H1 (cell line): ENCODE measurements at regions not wholly inside any gene's neighbourhood (a gene's known extent, or its start where the extent isn't known, plus 50 kb on each side); places are given as distances from the start of the nearest gene placed in this dataset.

ENCODE experiments used
- CTCF ChIA-PET: fragments of 300-600 bp; sonication (Branson Sonifier 250); formaldehyde crosslinking; loops from one replicate; lab custom pipeline; 2021; ENCODE audit not compliant: partially characterized antibody; lab: Charles Lee
- POLR2A ChIA-PET: fragments of 300-600 bp; sonication (Branson Sonifier 250); formaldehyde crosslinking; loops from one replicate; lab custom pipeline; 2021; ENCODE audit warnings: inconsistent platforms; ENCODE audit not compliant: partially characterized antibody; lab: Charles Lee
- DNase-seq, 2 experiments: peaks; one replicate each; pipeline versions ENCODE4 v3.0.0 to v3.0.0-alpha.2; 2010 to 2022; ENCODE audit warnings: low spot score in 2 of 2, low read depth in 1 of 2, mixed read lengths in 1 of 2
- FAIRE-seq: peaks from 2 replicates; lab custom pipeline; 2011; peaks lifted over from hg19 to GRCh38; lab: Jason Lieb, UNC
- H2AFZ ChIP-seq: 2 replicates; pipeline ENCODE4 v1.8.1; 2012; ENCODE audit warnings: low read length, inconsistent platforms
- H2AK5ac ChIP-seq: 2 replicates; pipeline ENCODE4 v1.6.1; 2013; ENCODE audit warnings: low read depth, low read length
- H2BK120ac ChIP-seq: replicated peaks from 2 replicates; pipeline ENCODE3; 2013; ENCODE audit warnings: low read depth, low read length, inconsistent platforms
- H2BK12ac ChIP-seq: 2 replicates; pipeline ENCODE4 v1.6.1; 2013; ENCODE audit warnings: low read depth, low read length
- H2BK15ac ChIP-seq: 2 replicates; pipeline ENCODE4 v1.6.1; 2013; ENCODE audit warnings: low read length
- H2BK20ac ChIP-seq: 2 replicates; pipeline ENCODE4 v1.6.1; 2013; ENCODE audit warnings: low read length
- H2BK5ac ChIP-seq: 2 replicates; pipeline ENCODE4 v1.6.1; 2013; ENCODE audit warnings: low read depth, low read length
- H3K14ac ChIP-seq: 2 replicates; pipeline ENCODE4 v1.6.1; 2013; ENCODE audit warnings: inconsistent platforms; ENCODE audit not compliant: insufficient read length
- H3K18ac ChIP-seq: 2 replicates; pipeline ENCODE4 v1.6.1; 2013; ENCODE audit warnings: low read length; ENCODE audit errors: extremely low read depth
- H3K23ac ChIP-seq: 2 replicates; pipeline ENCODE4 v1.6.1; 2013; ENCODE audit warnings: inconsistent platforms; ENCODE audit not compliant: insufficient read length
- H3K23me2 ChIP-seq: 2 replicates; pipeline ENCODE4 v1.6.1; 2013; ENCODE audit warnings: low read depth, low read length
- H3K27ac ChIP-seq: 2 replicates; pipeline ENCODE4 v1.6.1; 2011; ENCODE audit warnings: low read depth, low read length, inconsistent platforms
- H3K27me3 ChIP-seq, 4 experiments: replicated peaks in 1 of 4; 1 replicate in 1 of 4; 2 replicates in 3 of 4; pipeline versions ENCODE4 v1.6.1 to v1.8.1; 2011 to 2013; ENCODE audit warnings: low read length in 3 of 4, mild to moderate bottlenecking in 3 of 4, inconsistent platforms in 2 of 4, mixed read lengths in 2 of 4, moderate library complexity in 1 of 4; ENCODE audit not compliant: control insufficient read depth in 3 of 4, insufficient read depth in 3 of 4; ENCODE audit errors: extremely low read depth in 1 of 4
- H3K36me3 ChIP-seq, 4 experiments: 2 replicates each; pipeline versions ENCODE4 v1.6.1 to v1.8.1; 2011 to 2013; ENCODE audit warnings: mild to moderate bottlenecking in 4 of 4, low read length in 3 of 4, moderate library complexity in 2 of 4, control low read depth in 1 of 4, inconsistent platforms in 1 of 4; ENCODE audit not compliant: insufficient read depth in 4 of 4, control insufficient read depth in 2 of 4
- H3K4ac ChIP-seq: replicated peaks from 2 replicates; pipeline ENCODE3; 2013; ENCODE audit warnings: low read length, low read depth, mixed read lengths, inconsistent platforms; ENCODE audit not compliant: insufficient read length
- H3K4me1 ChIP-seq, 4 experiments: replicated peaks in 1 of 4; 1 replicate in 1 of 4; 2 replicates in 3 of 4; pipeline versions ENCODE4 v1.6.1 to v1.8.1; 2011 to 2013; ENCODE audit warnings: low read length in 3 of 4, inconsistent platforms in 2 of 4, mixed read lengths in 1 of 4; ENCODE audit not compliant: insufficient read depth in 4 of 4, control insufficient read depth in 3 of 4
- H3K4me2 ChIP-seq, 2 experiments: 2 replicates each; pipeline versions ENCODE4 v1.6.1 to v1.8.1; 2011 to 2013; ENCODE audit warnings: low read depth in 2 of 2, low read length in 2 of 2, control low read depth in 1 of 2, inconsistent platforms in 1 of 2, mild to moderate bottlenecking in 1 of 2; ENCODE audit not compliant: insufficient read depth in 1 of 2
- H3K4me3 ChIP-seq, 4 experiments: fragments of 200-600, 300-600 bp in 1 of 4; sonication (generic), shearing (Covaris generic), sonication (Bioruptor Twin) in 1 of 4; 2 replicates each; pipeline versions ENCODE4 v1.5.1 to v1.8.1; 2011 to 2016; ENCODE audit warnings: low read length in 4 of 4, low read depth in 3 of 4, control low read depth in 2 of 4, inconsistent platforms in 2 of 4, mild to moderate bottlenecking in 2 of 4, mixed read lengths in 1 of 4, moderate library complexity in 1 of 4; ENCODE audit not compliant: insufficient read depth in 2 of 4; ENCODE audit errors: extremely low read depth in 1 of 4
- H3K56ac ChIP-seq: replicated peaks from 2 replicates; pipeline ENCODE3; 2013; ENCODE audit warnings: low read depth, mild to moderate bottlenecking, mixed read lengths, low read length, inconsistent platforms; ENCODE audit not compliant: insufficient read length
- H3K79me1 ChIP-seq: 2 replicates; pipeline ENCODE4 v1.6.1; 2013; ENCODE audit warnings: low read depth, low read length, control low read depth
- H3K79me2 ChIP-seq, 2 experiments: 2 replicates each; pipeline versions ENCODE4 v1.6.1 to v1.8.1; 2012 to 2013; ENCODE audit warnings: low read length in 2 of 2, mild to moderate bottlenecking in 2 of 2, inconsistent platforms in 1 of 2; ENCODE audit not compliant: insufficient read depth in 2 of 2, control insufficient read depth in 1 of 2
- H3K9ac ChIP-seq, 4 experiments: replicated peaks in 1 of 4; 1 replicate in 1 of 4; 2 replicates in 3 of 4; pipeline versions ENCODE4 v1.6.1 to v1.8.1; 2011 to 2013; ENCODE audit warnings: low read depth in 3 of 4, low read length in 3 of 4, control low read depth in 2 of 4, mild to moderate bottlenecking in 2 of 4, moderate library complexity in 2 of 4, inconsistent platforms in 1 of 4; ENCODE audit errors: extremely low read depth in 1 of 4
- H3K9me3 ChIP-seq, 2 experiments: 2 replicates each; pipeline versions ENCODE4 v1.6.1 to v1.8.1; 2012 to 2013; ENCODE audit warnings: mild to moderate bottlenecking in 2 of 2, moderate library complexity in 2 of 2, control low read depth in 1 of 2, inconsistent platforms in 1 of 2, low read depth in 1 of 2, low read length in 1 of 2, mixed read lengths in 1 of 2; ENCODE audit not compliant: insufficient read depth in 2 of 2
- H4K20me1 ChIP-seq, 2 experiments: replicated peaks in 1 of 2; 2 replicates each; pipeline versions ENCODE3 to v1.8.1; 2011 to 2013; ENCODE audit warnings: inconsistent platforms in 2 of 2, low read length in 2 of 2, mild to moderate bottlenecking in 1 of 2; ENCODE audit not compliant: insufficient read depth in 2 of 2, control insufficient read depth in 1 of 2
- H4K5ac ChIP-seq: 2 replicates; pipeline ENCODE4 v1.6.1; 2013; ENCODE audit warnings: low read length, low read depth, mixed read lengths, inconsistent platforms; ENCODE audit not compliant: insufficient read length
- H4K8ac ChIP-seq: 2 replicates; pipeline ENCODE4 v1.8.0; 2013; ENCODE audit warnings: mild to moderate bottlenecking, moderate library complexity, low read length, inconsistent platforms; ENCODE audit not compliant: insufficient read depth; ENCODE audit errors: extremely low read depth
- H4K91ac ChIP-seq: replicated peaks from 2 replicates; pipeline ENCODE3; 2013; ENCODE audit warnings: low read length, mixed read lengths, inconsistent platforms; ENCODE audit not compliant: insufficient read length
- EGR1 ChIP-seq: IDR thresholded peaks from 2 replicates; pipeline ENCODE4 v1.6.1; 2011; ENCODE audit warnings: low read depth, low read length, borderline replicate concordance
- WGBS, 2 experiments: shearing (Covaris generic) in 1 of 2; methylation state at CpG; one replicate each; pipeline versions ENCODE4 v1.1.6 to v1.1.7; 2013 to 2015; ENCODE audit warnings: low lambda C conversion rate in 2 of 2, mixed read lengths in 2 of 2, inconsistent platforms in 1 of 2, low coverage in 1 of 2, missing lambda C conversion rate in 1 of 2; ENCODE audit not compliant: insufficient replicate concordance in 2 of 2, insufficient coverage in 1 of 2, insufficient read length in 1 of 2; ENCODE audit errors: extremely low coverage in 1 of 2, missing lambda C conversion rate in 1 of 2; 5-methylcytosine and 5-hydroxymethylcytosine counted together

- Histone ChIP-seq H3K14ac (no peak overlapping the region), H3K79me2 (no peaks in the 10 kb centered on the region), H2BK15ac (no peak overlapping the region), H4K91ac (no peak overlapping the region), H4K8ac (no peak overlapping the region), H2AFZ (no peak overlapping the region), H3K27me3 (no peaks in the 10 kb centered on the region), H3K4me2 (no peak overlapping the region), H2BK120ac (no peak overlapping the region), H2BK20ac (no peak overlapping the region), H3K56ac (no peak overlapping the region), H2BK12ac (no peak overlapping the region), H3K36me3 (no peaks in the 10 kb centered on the region), H3K9me3 (no peaks in the 10 kb centered on the region), H2AK5ac (no peak overlapping the region), H3K4me1 (no peaks in the 10 kb centered on the region), H2BK5ac (no peak overlapping the region), H4K5ac (no peak overlapping the region), H3K4me3 (no peak overlapping the region), H3K23me2 (no peaks in the 10 kb centered on the region), H3K18ac (no peak overlapping the region), H3K9ac (no peak overlapping the region), H3K23ac (no peak overlapping the region), H3K79me1 (no peaks in the 10 kb centered on the region), H3K27ac (no peak overlapping the region), H4K20me1 (no peaks in the 10 kb centered on the region), H3K4ac (no peak overlapping the region)
- DNase-seq: no peak
- no peak for FAIRE-seq
- CTCF ChIA-PET: interaction anchor here (0.8 kb wide), 1 partner anchor 12 kb away, joined by 3 read pairs; no protein-coding TSS in a partner anchor
- whole genome bisulfite sequencing, 2 experiments: 95% methylated on average over 1 of the region's 1 CpG; no CpG with 5 or more reads in 1 of the 2 experiments
- POLR2A ChIA-PET: no interaction called here
- TF ChIP-seq EGR1: no peak
Measured at GRCh38 chr2:114352988-114353387, 89.5 kb upstream of the DPP10 start.
